Heart right ventricle (tissue), 16 donors: ENCODE measurements at regions not wholly inside any gene's neighbourhood (a gene's known extent, or its start where the extent isn't known, plus 50 kb on each side); places are given as distances from the start of the nearest gene placed in this dataset.

Experiments used
- ATAC-seq, 8 donors: fragments of 200-7000 bp; cut with Tn5 transposase; one replicate each; pipeline ENCODE4 v1.9.1; 2020; ENCODE audit warnings: mild to moderate bottlenecking in 8 of 8, moderate library complexity in 8 of 8, moderate number of reproducible peaks in 1 of 8
- DNase-seq, 2 donors: peaks; one replicate each; pipeline ENCODE4 v3.0.0-alpha.2; 2020
- H3K27ac ChIP-seq, 10 donors: fragments of 200-600 bp; sonication (generic) in 2 of 10; one replicate each; pipeline versions ENCODE4 v1.5.0 to v1.8.0; 2020 to 2022; ENCODE audit warnings: mild to moderate bottlenecking in 3 of 10
- H3K27me3 ChIP-seq, 7 donors: fragments of 200-600 bp; one replicate each; pipeline ENCODE4 v1.8.0; 2021 to 2022; ENCODE audit warnings: mild to moderate bottlenecking in 2 of 7
- H3K36me3 ChIP-seq, 9 donors: fragments of 200-600 bp; sonication (generic) in 1 of 9; one replicate each; pipeline versions ENCODE4 v1.5.0 to v1.8.0; 2020 to 2022; ENCODE audit warnings: mild to moderate bottlenecking in 2 of 9
- H3K4me1 ChIP-seq, 9 donors: fragments of 200-600 bp; sonication (generic) in 1 of 9; one replicate each; pipeline versions ENCODE4 v1.5.0 to v1.8.0; 2020 to 2022; ENCODE audit warnings: mild to moderate bottlenecking in 4 of 9
- H3K4me3 ChIP-seq, 10 donors: fragments of 200-600 bp; sonication (generic) in 2 of 10; one replicate each; pipeline versions ENCODE4 v1.5.0 to v1.8.0; 2020 to 2022; ENCODE audit warnings: mild to moderate bottlenecking in 7 of 10, moderate library complexity in 2 of 10
- H3K9me3 ChIP-seq, 11 donors: fragments of 200-600 bp in 10 of 11; sonication (generic) in 2 of 11; one replicate each; pipeline versions ENCODE4 v1.5.0 to v1.8.0; 2013 to 2022; ENCODE audit warnings: mild to moderate bottlenecking in 2 of 11, control low read depth in 1 of 11, moderate library complexity in 1 of 11
- WGBS, 2 donors: extraction: QIAGEN DNeasy Blood & Tissue Kit; methylation state at CpG; one replicate each; pipeline ENCODE4 v1.1.7; 2013; ENCODE audit warnings: inconsistent platforms in 1 of 2; 5-methylcytosine and 5-hydroxymethylcytosine counted together
- intact Hi-C, 10 donors: fragments of 100-400 bp; cut with DNase I; formaldehyde crosslinking; loops; one replicate each; pipeline versions ENCODE4 v1.11.1 to v1.14.2; 2022
- TF ChIP-seq, protein P1 (sequence below), 9 donors: fragments of 200-600 bp; sonication (generic) in 2 of 9; IDR thresholded peaks; one replicate each; pipeline versions ENCODE4 v1.5.0 to v1.8.0; 2021 to 2022; ENCODE audit warnings: antibody characterized with exemption in 9 of 9, mild to moderate bottlenecking in 5 of 9, moderate library complexity in 1 of 9
- donor health status: Arrhythmogenic right ventricular cardiomyopathy.
- donor health status: ischemic (EF 13 %, LVEDD 7.1; RV severe dilation, severe dysfunction).
- donor health status: healthy with polysubstance abuse.
- donor health status: DM: no; HTN: yes; CAD: no.
- donor health status: DM: no; HTN: no; CAD: no.
- donor health status: ischemic (EF 25% LVEDD 6.9; RV normal size, moderate dysfunction).
- donor health status: ischemic (EF 25% LVEDD 5.7; RV mildly dilated, moderate dysfunction).
- donor health status: healthy.
- donor health status: DM: yes; HTN: yes; CAD: no.
- donor health status: Ischemic cardiomyopathy.
- donor health status: ischemic (EF 35%, LVEDD 5.7; RV mildly dilated, moderate dysfunction).
- donor health status: nonischemic (EF 11% LVEDD 7.7; RV severe dilation, severe dysfunction).
- donor health status: DM: yes; HTN: yes; CAD: no.
- donor health status: PGD.
- donor health status: ischemic (EF 29% LVEDD 5.4; RV normal size, mild dysfunction).
- donor health status: nonischemic (EF 23%, LVEDD 6.1; RV moderate dilation, normal function).

DNA sequence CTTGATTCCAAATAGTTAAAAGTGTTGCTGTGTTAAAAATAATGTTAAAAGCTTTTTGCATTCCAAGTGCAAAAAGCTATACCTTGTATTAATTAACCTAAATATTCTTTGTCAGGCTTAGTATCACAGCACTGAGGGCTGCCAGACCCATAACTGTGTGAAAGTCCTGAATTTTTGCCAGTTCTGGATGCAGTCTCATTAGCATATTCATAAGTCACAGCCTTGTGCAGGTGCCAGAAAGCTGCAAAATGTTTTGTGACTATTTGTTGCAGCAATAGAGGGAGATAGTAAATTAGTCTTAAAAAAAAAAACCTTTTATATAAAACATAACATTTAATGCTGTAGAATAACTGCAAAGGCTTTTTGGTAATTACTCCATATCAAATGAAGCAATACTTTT, 56.6 kb downstream of the SLITRK1 start:
- no peaks in the 10 kb centered on the region for H3K27me3 ChIP-seq
- no peaks in the 10 kb centered on the region for H3K4me1 ChIP-seq
- TF ChIP-seq, protein P1, sequence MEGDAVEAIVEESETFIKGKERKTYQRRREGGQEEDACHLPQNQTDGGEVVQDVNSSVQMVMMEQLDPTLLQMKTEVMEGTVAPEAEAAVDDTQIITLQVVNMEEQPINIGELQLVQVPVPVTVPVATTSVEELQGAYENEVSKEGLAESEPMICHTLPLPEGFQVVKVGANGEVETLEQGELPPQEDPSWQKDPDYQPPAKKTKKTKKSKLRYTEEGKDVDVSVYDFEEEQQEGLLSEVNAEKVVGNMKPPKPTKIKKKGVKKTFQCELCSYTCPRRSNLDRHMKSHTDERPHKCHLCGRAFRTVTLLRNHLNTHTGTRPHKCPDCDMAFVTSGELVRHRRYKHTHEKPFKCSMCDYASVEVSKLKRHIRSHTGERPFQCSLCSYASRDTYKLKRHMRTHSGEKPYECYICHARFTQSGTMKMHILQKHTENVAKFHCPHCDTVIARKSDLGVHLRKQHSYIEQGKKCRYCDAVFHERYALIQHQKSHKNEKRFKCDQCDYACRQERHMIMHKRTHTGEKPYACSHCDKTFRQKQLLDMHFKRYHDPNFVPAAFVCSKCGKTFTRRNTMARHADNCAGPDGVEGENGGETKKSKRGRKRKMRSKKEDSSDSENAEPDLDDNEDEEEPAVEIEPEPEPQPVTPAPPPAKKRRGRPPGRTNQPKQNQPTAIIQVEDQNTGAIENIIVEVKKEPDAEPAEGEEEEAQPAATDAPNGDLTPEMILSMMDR (IDR thresholded peaks at IDR 0.05), result no peak
- intact Hi-C loops, result no loop called here
- H3K27ac ChIP-seq, result no peak overlapping the region
- ATAC-seq (no peak), DNase-seq (no peak)
- peaks cover 0 to 20% (median 0%) of the 10 kb centered on the region in 11 donors for H3K9me3 ChIP-seq
- no peak overlapping the region for H3K4me3 ChIP-seq
- no peaks in the 10 kb centered on the region for H3K36me3 ChIP-seq

- WGBS, 2 donors, result 93% methylated on average over 8 of the region's 8 CpGs
- ATAC-seq, result no peak
- no peak for DNase-seq
These were observed 57.7 kb downstream of the SLITRK1 start for GRCh38 chr13:83824560-83824959.

GRCh38 chr13:83824120-83824519, 58.2 kb downstream of the SLITRK1 start:
- H3K4me1 ChIP-seq, result no peaks in the 10 kb centered on the region
- no peaks in the 10 kb centered on the region for H3K27me3 ChIP-seq
- H3K36me3 ChIP-seq, result no peaks in the 10 kb centered on the region
- no peak overlapping the region for H3K4me3 ChIP-seq
- intact Hi-C loops, result no loop called here
- ATAC-seq (no peak), DNase-seq (no peak)
- no peak overlapping the region for H3K27ac ChIP-seq
- TF ChIP-seq, protein P1 (IDR thresholded peaks at IDR 0.05), result no peak
- peaks cover 0 to 20% (median 0%) of the 10 kb centered on the region in 11 donors for H3K9me3 ChIP-seq

More at GRCh38 chr13:83824560-83824959, 57.7 kb downstream of the SLITRK1 start:
- no peak overlapping the region for H3K4me3 ChIP-seq
- TF ChIP-seq, protein P1 (IDR thresholded peaks at IDR 0.05), result no peak
- H3K9me3 ChIP-seq, result peaks cover 0 to 20% (median 0%) of the 10 kb centered on the region in 11 donors
- no peaks in the 10 kb centered on the region for H3K36me3 ChIP-seq
- H3K27me3 ChIP-seq, result no peaks in the 10 kb centered on the region
- intact Hi-C loops, result no loop called here
- no peak overlapping the region for H3K27ac ChIP-seq
- H3K4me1 ChIP-seq, result no peaks in the 10 kb centered on the region

DNA sequence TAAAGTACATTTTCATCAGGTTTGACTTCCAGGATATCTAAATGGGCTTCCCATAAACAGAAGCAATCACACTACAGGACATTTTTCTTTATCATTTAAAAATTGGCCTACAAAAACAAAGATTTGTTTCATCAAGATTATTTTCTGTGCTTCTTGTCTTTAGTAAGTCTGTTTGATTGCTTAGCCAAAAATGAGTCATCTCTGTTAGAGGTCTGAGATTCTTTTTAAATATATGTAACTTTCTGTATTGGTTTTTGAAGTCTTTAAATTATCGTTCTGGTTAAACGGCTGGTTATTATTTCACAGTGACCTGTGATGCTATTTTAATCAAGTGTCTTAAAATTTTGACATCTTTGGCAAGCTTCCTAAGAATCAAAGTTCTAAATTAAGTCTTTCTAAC, 62.7 kb downstream of the SLITRK1 start:
- Histone ChIP-seq H3K36me3 (no peaks in the 10 kb centered on the region), H3K27ac (no peak overlapping the region), H3K27me3 (no peaks in the 10 kb centered on the region), H3K4me3 (no peak overlapping the region), H3K4me1 (no peaks in the 10 kb centered on the region), H3K9me3 (peaks cover 0 to 31% (median 0%) of the 10 kb centered on the region in 11 donors)
- DNase-seq, result no peak
- intact Hi-C loops, result no loop called here
- 72 to 89% methylated on average over 2 of the region's 2 CpGs for WGBS, 2 donors
- ATAC-seq, result no peak
- TF ChIP-seq, protein P1 (IDR thresholded peaks at IDR 0.05), result no peak

GRCh38 chr13:83819156-83819555, 63.1 kb downstream of the SLITRK1 start:
- Histone ChIP-seq H3K9me3 (peaks cover 0 to 30% (median 0%) of the 10 kb centered on the region in 11 donors), H3K4me1 (no peaks in the 10 kb centered on the region), H3K27me3 (no peaks in the 10 kb centered on the region), H3K4me3 (no peak overlapping the region), H3K27ac (no peak overlapping the region), H3K36me3 (no peaks in the 10 kb centered on the region)
- WGBS, 2 donors, result 86 to 89% methylated on average over 4 of the region's 4 CpGs
- intact Hi-C loops, result no loop called here
- no peak for DNase-seq
- TF ChIP-seq, protein P1 (IDR thresholded peaks at IDR 0.05), result no peak
- no peak for ATAC-seq
